ENCODE measurements at regions not wholly inside any gene's neighbourhood (a gene's known extent, or its start where the extent isn't known, plus 50 kb on each side); places are given as distances from the start of the nearest gene placed in this dataset.

DNA sequence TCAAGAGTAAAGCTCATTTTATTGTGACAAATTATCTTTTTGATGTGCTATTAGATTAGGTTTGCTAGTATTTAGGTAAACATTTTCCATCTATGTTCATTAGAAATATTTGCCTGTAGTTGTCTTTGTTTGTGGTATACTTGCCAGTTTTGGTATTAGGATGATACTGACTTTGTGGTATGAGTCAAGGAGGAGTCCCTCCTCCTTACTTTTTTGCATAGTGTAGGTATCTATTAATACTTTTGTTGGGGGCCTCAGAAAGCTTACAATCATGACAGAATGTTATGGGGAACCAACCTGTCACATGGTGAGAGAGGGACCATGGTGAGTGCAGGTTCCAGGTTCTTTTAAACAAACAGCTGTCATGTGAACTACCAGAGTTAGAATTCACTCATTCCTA, 102.1 kb downstream of the ZWINT start:
- no peak overlapping the region for H3K4me3 ChIP-seq (replicated peaks; ENCODE audit: low read depth, low read length)
- TF ChIP-seq, protein P1, sequence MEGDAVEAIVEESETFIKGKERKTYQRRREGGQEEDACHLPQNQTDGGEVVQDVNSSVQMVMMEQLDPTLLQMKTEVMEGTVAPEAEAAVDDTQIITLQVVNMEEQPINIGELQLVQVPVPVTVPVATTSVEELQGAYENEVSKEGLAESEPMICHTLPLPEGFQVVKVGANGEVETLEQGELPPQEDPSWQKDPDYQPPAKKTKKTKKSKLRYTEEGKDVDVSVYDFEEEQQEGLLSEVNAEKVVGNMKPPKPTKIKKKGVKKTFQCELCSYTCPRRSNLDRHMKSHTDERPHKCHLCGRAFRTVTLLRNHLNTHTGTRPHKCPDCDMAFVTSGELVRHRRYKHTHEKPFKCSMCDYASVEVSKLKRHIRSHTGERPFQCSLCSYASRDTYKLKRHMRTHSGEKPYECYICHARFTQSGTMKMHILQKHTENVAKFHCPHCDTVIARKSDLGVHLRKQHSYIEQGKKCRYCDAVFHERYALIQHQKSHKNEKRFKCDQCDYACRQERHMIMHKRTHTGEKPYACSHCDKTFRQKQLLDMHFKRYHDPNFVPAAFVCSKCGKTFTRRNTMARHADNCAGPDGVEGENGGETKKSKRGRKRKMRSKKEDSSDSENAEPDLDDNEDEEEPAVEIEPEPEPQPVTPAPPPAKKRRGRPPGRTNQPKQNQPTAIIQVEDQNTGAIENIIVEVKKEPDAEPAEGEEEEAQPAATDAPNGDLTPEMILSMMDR (IDR thresholded peaks at IDR 0.05; ENCODE audit: low read length, missing control alignments) = no peak
- DNase-seq (ENCODE audit: low read depth) = no peak

DNA sequence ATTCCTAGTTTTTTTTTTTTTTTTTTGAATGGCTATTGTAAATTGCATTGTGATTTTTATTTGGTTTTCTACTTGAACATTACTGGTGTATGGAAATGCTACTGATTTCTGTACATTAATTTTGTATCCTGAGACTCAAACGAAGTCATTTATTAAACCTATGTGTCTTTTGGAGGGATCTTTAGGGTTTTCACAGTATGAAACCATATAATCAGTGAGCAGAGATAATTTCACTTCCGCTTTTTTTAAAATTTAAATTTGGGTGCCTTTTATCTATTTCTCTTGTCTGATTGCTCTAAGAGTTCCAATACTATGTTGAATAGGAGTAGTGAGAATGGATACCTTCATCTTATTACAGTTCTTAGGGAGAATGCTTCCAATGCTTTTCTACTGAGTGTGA, 102.7 kb downstream of the ZWINT start:
- H3K4me3 ChIP-seq (replicated peaks; ENCODE audit: low read depth, low read length) = no peak overlapping the region
- TF ChIP-seq, protein P1 (IDR thresholded peaks at IDR 0.05; ENCODE audit: low read length, missing control alignments) = no peak
- DNase-seq (ENCODE audit: low read depth) = no peak

DNA sequence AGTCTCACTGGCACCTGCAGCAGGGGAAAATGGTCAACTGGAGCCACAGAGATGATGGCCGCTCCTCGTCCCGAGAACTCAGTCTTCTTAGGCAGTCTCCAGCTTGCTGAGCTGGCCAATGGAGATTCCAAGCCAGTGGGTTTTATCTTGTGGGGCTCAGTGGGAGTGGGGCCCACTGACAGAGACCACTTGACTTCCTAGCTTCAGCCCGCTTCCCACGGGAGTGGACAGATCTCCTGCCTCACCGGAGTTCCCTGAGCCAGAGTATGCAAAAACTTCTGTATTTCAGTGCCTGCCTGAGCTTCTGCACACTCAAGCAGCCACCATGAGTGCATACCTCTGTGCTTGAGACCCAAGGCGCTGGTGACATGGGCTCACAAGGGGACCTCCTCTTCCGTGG, 105.8 kb downstream of the ZWINT start:
- no peak overlapping the region for H3K4me3 ChIP-seq (replicated peaks; ENCODE audit: low read depth, low read length)
- DNase-seq (ENCODE audit: low read depth) = no peak
- TF ChIP-seq, protein P1 (IDR thresholded peaks at IDR 0.05; ENCODE audit: low read length, missing control alignments) = no peak

DNA sequence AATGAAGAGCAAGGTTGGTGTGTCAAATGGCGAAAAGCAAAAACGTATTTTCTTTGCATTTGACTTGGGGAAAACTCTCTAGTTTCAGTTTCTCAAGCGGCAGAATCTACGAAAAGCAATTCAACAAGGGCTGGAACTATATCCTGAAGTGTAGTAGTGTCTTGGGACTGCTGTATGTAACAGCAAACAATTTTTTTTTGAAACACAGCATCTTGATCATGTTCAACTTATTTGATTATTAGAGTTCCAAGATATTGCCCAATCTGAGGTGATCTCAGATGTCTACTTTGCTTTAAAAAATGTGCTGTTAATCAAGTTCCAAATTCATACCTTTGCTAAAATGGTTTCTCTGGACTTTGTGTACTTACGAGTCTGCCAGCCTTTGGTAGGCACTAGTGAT, 120.6 kb downstream of the ZWINT start:
- no peak overlapping the region for H3K4me3 ChIP-seq (replicated peaks; ENCODE audit: low read depth, low read length)
- no peak for DNase-seq (ENCODE audit: low read depth)
- TF ChIP-seq, protein P1 (IDR thresholded peaks at IDR 0.05; ENCODE audit: low read length, missing control alignments) = no peak

DNA sequence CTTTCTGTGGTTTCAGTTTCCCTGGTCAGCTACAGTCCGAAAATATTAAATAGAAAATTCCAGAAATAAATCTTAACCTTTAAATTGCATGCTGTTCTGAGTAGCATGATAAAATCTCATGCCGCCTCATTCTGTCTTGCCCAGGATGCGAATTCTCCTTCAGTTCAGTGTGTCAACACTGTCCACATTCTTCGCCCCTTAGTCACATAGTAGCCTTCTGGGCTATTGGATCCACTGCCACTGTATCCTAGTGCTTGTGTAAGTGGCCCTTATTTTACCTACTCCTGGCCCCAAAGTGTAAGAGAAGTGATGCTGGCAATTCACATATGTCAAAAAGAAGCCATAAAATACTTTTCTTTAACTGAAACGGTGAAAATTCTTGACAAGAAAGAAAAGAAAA, 129.6 kb downstream of the ZWINT start:
- H3K4me3 ChIP-seq (replicated peaks; ENCODE audit: low read depth, low read length) = no peak overlapping the region
- no peak for DNase-seq (ENCODE audit: low read depth)
- TF ChIP-seq, protein P1 (IDR thresholded peaks at IDR 0.05; ENCODE audit: low read length, missing control alignments) = no peak

DNA sequence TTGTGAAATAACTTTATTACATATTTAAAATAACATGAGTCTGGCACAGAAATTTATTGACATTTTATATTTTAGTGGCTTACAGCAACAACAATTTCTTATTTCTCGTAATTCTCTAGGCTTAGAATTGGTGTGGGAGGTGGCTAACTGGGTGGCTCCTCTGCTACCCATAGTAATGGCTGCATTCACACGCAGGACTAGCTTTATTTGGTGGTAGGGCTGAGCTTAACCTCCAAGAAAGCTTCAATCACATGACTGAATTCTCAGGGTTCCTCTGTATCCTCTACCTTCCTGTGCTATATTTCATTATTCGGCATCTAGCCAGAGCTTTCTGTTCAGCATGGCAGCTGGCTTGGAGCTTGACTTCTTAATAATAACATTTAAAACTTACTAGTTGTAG, 138.8 kb downstream of the ZWINT start:
- H3K4me3 ChIP-seq (replicated peaks; ENCODE audit: low read depth, low read length) = no peak overlapping the region
- DNase-seq (ENCODE audit: low read depth) = no peak
- TF ChIP-seq, protein P1 (IDR thresholded peaks at IDR 0.05; ENCODE audit: low read length, missing control alignments) = no peak

DNA sequence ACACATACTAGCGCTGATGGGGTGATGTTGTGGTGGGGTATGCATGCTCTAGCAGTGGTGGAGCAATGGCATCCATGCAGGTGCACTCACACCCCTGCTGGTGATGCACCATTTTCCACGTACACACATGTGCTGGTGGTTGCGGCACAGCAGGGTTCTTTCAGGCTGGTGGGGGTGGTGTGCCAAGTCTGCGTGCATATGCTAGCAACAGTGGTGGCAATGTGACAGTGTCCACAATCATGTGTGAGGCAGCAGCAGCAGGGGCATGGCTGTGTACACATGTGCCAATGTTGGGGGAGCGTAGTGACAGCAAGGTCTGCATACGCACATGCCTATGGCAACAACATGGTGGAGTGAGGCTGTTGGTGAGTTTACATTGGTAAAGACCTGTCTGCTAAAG, 148.1 kb downstream of the ZWINT start:
- no peak overlapping the region for H3K4me3 ChIP-seq (replicated peaks; ENCODE audit: low read depth, low read length)
- TF ChIP-seq, protein P1 (IDR thresholded peaks at IDR 0.05; ENCODE audit: low read length, missing control alignments) = no peak
- no peak for DNase-seq (ENCODE audit: low read depth)

All from fibroblast of pulmonary artery (primary cell).